ENCODE measurements at regions not wholly inside any gene's neighbourhood (a gene's known extent, or its start where the extent isn't known, plus 50 kb on each side); places are given as distances from the start of the nearest gene placed in this dataset.
A peak's percentile ranks its signal among the peaks of the same experiment; 100 is the strongest.

DNA sequence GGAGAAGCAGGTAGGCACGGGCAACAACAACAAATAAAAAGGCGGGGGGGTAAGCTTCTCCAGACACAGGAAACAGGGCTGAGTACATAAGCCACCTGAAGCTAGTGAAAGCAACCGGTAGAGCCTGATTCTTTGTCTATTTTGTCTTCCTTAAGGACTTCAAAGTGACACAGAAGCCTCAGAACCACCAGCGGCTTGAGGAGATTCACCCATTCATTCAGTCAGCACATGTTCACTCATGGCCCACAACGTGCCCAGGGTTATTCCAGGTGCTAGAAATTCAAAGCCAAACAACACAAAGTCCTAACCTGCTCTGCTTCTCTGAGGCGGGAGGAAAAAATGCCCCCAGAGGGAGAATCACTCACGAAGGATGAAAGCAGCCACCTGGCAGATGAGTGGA lies 69.3 kb upstream of the C7orf33 start:
- H3K4me1 Mint-ChIP-seq (ENCODE audit: insufficient read depth, unreplicated experiment) = peaks cover under 1% of the 10 kb centered on the region
- no TSS peak for BruUV-seq (replicated peaks)
- ChIA-PET CTCF (interaction anchor here (0.5 to 1.2 kb wide), 2 partner anchors 16 to 266 kb away, joined by 4 to 5 read pairs; no protein-coding TSS in a partner anchor), POLR2A (interaction anchor here (0.6 kb wide), 1 partner anchor 237 kb away, joined by 4 read pairs; no protein-coding TSS in a partner anchor)
- intact Hi-C loops (cut with micrococcal nuclease) = no loop called here
- no peak overlapping the region for H3K4me3 Mint-ChIP-seq (ENCODE audit: unreplicated experiment)
- TF ChIP-seq, protein P1, sequence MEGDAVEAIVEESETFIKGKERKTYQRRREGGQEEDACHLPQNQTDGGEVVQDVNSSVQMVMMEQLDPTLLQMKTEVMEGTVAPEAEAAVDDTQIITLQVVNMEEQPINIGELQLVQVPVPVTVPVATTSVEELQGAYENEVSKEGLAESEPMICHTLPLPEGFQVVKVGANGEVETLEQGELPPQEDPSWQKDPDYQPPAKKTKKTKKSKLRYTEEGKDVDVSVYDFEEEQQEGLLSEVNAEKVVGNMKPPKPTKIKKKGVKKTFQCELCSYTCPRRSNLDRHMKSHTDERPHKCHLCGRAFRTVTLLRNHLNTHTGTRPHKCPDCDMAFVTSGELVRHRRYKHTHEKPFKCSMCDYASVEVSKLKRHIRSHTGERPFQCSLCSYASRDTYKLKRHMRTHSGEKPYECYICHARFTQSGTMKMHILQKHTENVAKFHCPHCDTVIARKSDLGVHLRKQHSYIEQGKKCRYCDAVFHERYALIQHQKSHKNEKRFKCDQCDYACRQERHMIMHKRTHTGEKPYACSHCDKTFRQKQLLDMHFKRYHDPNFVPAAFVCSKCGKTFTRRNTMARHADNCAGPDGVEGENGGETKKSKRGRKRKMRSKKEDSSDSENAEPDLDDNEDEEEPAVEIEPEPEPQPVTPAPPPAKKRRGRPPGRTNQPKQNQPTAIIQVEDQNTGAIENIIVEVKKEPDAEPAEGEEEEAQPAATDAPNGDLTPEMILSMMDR (IDR thresholded peaks at IDR 0.05; ENCODE audit: unreplicated experiment) = no peak
- H3K36me3 Mint-ChIP-seq (ENCODE audit: insufficient read depth, unreplicated experiment) = no peaks in the 10 kb centered on the region
- no peak overlapping the region for H3K27ac Mint-ChIP-seq (ENCODE audit: low read depth, unreplicated experiment)
- peaks cover 4% of the 10 kb centered on the region for H3K9me3 Mint-ChIP-seq (ENCODE audit: unreplicated experiment)
- DNase-seq (ENCODE audit: unreplicated experiment) = no peak
- peaks cover 60% of the 10 kb centered on the region for H3K27me3 Mint-ChIP-seq (ENCODE audit: insufficient read depth, unreplicated experiment)

DNA sequence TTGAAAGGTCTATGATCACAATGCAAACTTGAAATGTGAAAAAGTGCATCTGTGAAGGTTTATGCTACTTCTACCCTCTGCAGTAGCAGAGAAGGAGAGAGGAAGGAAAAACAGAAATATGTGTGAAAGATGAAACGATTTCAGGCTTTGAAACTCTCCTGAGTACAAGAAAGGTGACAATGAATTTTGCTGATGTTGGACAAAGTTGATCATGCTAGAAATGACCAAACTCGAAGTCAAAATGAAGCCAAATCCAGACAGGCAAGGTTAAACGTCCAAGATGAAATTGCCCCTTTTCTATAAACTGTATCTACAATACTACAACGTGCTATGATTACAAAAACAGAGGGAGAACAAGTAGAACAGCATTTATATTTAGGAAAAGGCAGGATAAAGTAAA lies 67.0 kb upstream of the C7orf33 start:
- CTCF ChIA-PET = interaction anchor here (1.0 kb wide), 1 partner anchor 20 kb away, joined by 3 read pairs; no protein-coding TSS in a partner anchor
- TF ChIP-seq, protein P1 (IDR thresholded peaks at IDR 0.05; ENCODE audit: unreplicated experiment) = no peak
- POLR2A ChIA-PET = no interaction called here
- Mint-ChIP-seq H3K36me3 (ENCODE audit: insufficient read depth, unreplicated experiment) (no peaks in the 10 kb centered on the region), H3K4me3 (ENCODE audit: unreplicated experiment) (no peak overlapping the region), H3K9me3 (ENCODE audit: unreplicated experiment) (peaks cover 4% of the 10 kb centered on the region), H3K4me1 (ENCODE audit: insufficient read depth, unreplicated experiment) (no peaks in the 10 kb centered on the region), H3K27me3 (ENCODE audit: insufficient read depth, unreplicated experiment) (peaks cover 60% of the 10 kb centered on the region), H3K27ac (ENCODE audit: low read depth, unreplicated experiment) (no peak overlapping the region)
- no TSS peak for BruUV-seq (replicated peaks)
- intact Hi-C loops (cut with micrococcal nuclease) = no loop called here
- DNase-seq (ENCODE audit: unreplicated experiment) = no peak

DNA sequence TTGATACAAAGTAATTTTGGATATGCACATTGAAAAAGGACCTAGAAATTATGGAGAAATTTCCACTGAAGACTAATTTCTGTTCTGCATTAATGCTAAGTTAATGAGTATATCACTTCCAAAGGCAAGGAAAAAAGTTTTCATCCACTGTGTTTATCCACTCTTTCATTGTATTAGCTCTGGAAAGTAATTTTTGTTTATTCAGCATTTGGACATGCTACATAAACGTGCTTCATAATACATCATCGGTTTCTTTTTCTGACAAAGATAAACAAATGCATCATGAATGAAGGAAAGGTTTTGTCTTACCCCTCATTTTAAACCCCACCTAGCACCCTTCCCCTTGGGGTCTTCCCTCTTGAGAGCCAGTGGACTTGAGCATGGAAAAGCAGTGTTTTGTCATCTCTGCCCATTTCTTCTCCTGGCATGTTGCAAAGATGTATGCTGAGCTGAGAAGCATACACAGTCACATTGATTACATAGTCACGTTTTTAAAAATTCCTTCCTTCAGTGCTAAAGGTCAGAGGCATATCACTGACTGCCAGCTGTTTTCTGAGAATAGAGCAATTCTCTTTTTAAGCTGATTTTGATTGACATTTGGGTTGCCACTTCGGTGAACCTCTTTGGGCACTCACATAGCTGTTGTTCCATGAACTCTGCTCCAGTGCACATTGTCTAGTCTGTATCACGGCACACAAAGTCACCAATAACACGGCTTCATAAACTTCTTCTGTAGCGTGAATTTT lies 65.9 kb upstream of the C7orf33 start:
- H3K36me3 Mint-ChIP-seq (ENCODE audit: insufficient read depth, unreplicated experiment) = no peaks in the 10 kb centered on the region
- POLR2A ChIA-PET = no interaction called here
- CTCF ChIA-PET = interaction anchor here (0.6 to 1.5 kb wide), 4 partner anchors 265 to 861 kb away, joined by 3 to 6 read pairs (median 4); no protein-coding TSS in a partner anchor
- TF ChIP-seq, protein P1 (IDR thresholded peaks at IDR 0.05; ENCODE audit: unreplicated experiment) = no peak
- no peak overlapping the region for H3K4me3 Mint-ChIP-seq (ENCODE audit: unreplicated experiment)
- H3K9me3 Mint-ChIP-seq (ENCODE audit: unreplicated experiment) = peaks cover 4% of the 10 kb centered on the region
- no peak overlapping the region for H3K27ac Mint-ChIP-seq (ENCODE audit: low read depth, unreplicated experiment)
- intact Hi-C loops (cut with micrococcal nuclease) = no loop called here
- H3K4me1 Mint-ChIP-seq (ENCODE audit: insufficient read depth, unreplicated experiment) = no peaks in the 10 kb centered on the region
- H3K27me3 Mint-ChIP-seq (ENCODE audit: insufficient read depth, unreplicated experiment) = peaks cover 53% of the 10 kb centered on the region
- BruUV-seq (replicated peaks) = no TSS peak
- no peak for DNase-seq (ENCODE audit: unreplicated experiment)

DNA sequence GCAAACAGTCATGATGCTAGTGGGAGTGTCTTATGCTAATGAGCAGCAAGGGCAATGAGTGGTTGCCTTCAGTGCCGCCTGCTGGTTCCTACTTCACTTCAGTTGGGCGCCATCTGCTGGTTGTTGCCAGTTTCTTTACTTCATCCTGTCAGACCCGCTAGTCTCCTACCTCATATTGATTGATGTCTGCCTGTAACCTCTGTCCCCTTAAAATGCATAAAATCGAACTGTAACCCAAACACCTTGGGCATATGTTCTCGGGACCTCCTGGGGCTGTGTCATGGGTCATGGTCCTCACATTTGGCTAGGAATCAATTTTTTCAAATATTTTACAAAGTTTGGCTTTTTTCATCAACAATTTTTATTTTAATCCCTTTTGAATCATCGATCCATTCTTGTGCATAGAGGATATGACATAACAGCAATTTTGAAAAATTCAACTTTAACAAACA lies 62.8 kb upstream of the C7orf33 start:
- H3K27me3 Mint-ChIP-seq (ENCODE audit: insufficient read depth, unreplicated experiment) = peaks cover 42% of the 10 kb centered on the region
- ChIA-PET POLR2A (interaction anchor here (1.0 kb wide), 1 partner anchor 22 kb away, joined by 3 read pairs; no protein-coding TSS in a partner anchor), CTCF (interaction anchor here (0.6 to 2.0 kb wide), 10 partner anchors 8 to 263 kb away, joined by 3 to 9 read pairs (median 4); no protein-coding TSS in a partner anchor)
- intact Hi-C loops (cut with micrococcal nuclease) = loop anchor here (1.0 kb wide), 1 partner anchor 23 kb away; no protein-coding TSS in a partner anchor
- no peak overlapping the region for H3K4me3 Mint-ChIP-seq (ENCODE audit: unreplicated experiment)
- no TSS peak for BruUV-seq (replicated peaks)
- TF ChIP-seq, protein P1 (IDR thresholded peaks at IDR 0.05; ENCODE audit: unreplicated experiment) = peak; percentile 60
- H3K9me3 Mint-ChIP-seq (ENCODE audit: unreplicated experiment) = no peaks in the 10 kb centered on the region
- H3K4me1 Mint-ChIP-seq (ENCODE audit: insufficient read depth, unreplicated experiment) = no peaks in the 10 kb centered on the region
- peaks cover 4% of the 10 kb centered on the region for H3K36me3 Mint-ChIP-seq (ENCODE audit: insufficient read depth, unreplicated experiment)
- peak; percentile 92 for DNase-seq (ENCODE audit: unreplicated experiment)
- no peak overlapping the region for H3K27ac Mint-ChIP-seq (ENCODE audit: low read depth, unreplicated experiment)
